Body of pancreas (tissue), 4 donors: ENCODE measurements at regions not wholly inside any gene's neighbourhood (a gene's known extent, or its start where the extent isn't known, plus 50 kb on each side); places are given as distances from the start of the nearest gene placed in this dataset.

Experiments
- POLR2A ChIP-seq, 3 donors: fragments of 450-650 bp; IDR thresholded peaks; one replicate each; pipeline ENCODE4 v1.6.1; 2016; ENCODE audit warnings: antibody characterized with exemption in 3 of 3, mild to moderate bottlenecking in 2 of 3
- TF ChIP-seq, protein P1 (sequence below), 7 experiments: fragments of 450-650 bp in 4 of 7; fragments of 200-600 bp in 3 of 7; sonication (generic) in 3 of 7; IDR thresholded peaks; one replicate each; pipeline ENCODE4 v1.5.1; 2016 to 2019; ENCODE audit warnings: antibody characterized with exemption in 7 of 7

DNA sequence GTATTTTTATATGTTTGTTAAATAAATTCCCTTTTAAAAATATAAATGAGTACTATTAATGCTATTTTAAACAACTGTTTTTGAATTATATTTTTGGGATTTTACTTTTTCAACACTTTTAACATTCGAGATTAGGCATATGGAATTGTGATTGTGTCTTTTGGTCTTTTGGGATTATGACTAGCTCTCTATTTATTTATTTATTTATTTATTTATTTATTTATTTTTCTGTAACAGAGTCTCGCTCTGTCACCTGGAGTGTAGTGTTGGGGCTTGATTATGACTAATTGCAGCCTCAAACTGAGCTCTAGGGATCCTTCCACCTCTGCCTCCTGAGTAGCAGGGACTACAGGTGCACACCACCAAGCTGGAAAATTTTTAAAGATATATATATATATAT lies 1101.6 kb downstream of the FAM133A start:
- TF ChIP-seq, protein P1, sequence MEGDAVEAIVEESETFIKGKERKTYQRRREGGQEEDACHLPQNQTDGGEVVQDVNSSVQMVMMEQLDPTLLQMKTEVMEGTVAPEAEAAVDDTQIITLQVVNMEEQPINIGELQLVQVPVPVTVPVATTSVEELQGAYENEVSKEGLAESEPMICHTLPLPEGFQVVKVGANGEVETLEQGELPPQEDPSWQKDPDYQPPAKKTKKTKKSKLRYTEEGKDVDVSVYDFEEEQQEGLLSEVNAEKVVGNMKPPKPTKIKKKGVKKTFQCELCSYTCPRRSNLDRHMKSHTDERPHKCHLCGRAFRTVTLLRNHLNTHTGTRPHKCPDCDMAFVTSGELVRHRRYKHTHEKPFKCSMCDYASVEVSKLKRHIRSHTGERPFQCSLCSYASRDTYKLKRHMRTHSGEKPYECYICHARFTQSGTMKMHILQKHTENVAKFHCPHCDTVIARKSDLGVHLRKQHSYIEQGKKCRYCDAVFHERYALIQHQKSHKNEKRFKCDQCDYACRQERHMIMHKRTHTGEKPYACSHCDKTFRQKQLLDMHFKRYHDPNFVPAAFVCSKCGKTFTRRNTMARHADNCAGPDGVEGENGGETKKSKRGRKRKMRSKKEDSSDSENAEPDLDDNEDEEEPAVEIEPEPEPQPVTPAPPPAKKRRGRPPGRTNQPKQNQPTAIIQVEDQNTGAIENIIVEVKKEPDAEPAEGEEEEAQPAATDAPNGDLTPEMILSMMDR (IDR thresholded peaks at IDR 0.05), result no peak
- TF ChIP-seq POLR2A (IDR thresholded peaks at IDR 0.05), result no peak
